K562 (cell line): ENCODE measurements at regions not wholly inside any gene's neighbourhood (a gene's known extent, or its start where the extent isn't known, plus 50 kb on each side); places are given as distances from the start of the nearest gene placed in this dataset.

ENCODE experiments used
- ATAC-seq: fragments of 200-7000 bp; cut with Tn5 transposase; 3 replicates; pipeline ENCODE4 v1.9.1; 2020; ENCODE audit warnings: moderate library complexity
- BruUV-seq: library from RNA; stranded (reverse); fragments of 400-500 nt; replicated peaks from 2 replicates; lab custom pipeline; 2021; lab: Mats Ljungman, UMichigan
- CTCF ChIA-PET: fragments of 300-600 bp; formaldehyde crosslinking; extraction: SDS; loops from one replicate; lab custom pipeline; 2021; ENCODE audit warnings: low intra/inter-chr PET ratio; lab: Yijun Ruan, JAX
- POLR2A ChIA-PET: fragments of 300-600, 350-650 bp; sonication (Branson Sonifier 250); formaldehyde crosslinking; extraction: SDS; loops from one replicate; lab custom pipeline; 2021; ENCODE audit warnings: antibody characterized with exemption, inconsistent platforms; lab: Yijun Ruan, JAX
- DNase-seq, 4 experiments: peaks; one replicate each; pipeline versions ENCODE4 v3.0.0 to v3.0.0-alpha.2; 2011 to 2018; ENCODE audit warnings: low spot score in 3 of 4, mixed read lengths in 3 of 4; ENCODE audit errors: extremely low read depth in 1 of 4
- FAIRE-seq: peaks from 2 replicates; lab custom pipeline; 2011; peaks lifted over from hg19 to GRCh38; lab: Jason Lieb, UNC
- H2AFZ ChIP-seq: 2 replicates; pipeline ENCODE4 v1.6.0; 2011; ENCODE audit warnings: low read depth, low read length, control low read depth, inconsistent platforms
- H3K27ac ChIP-seq: fragments of 200-600 bp; 3 replicates; pipeline ENCODE4 v1.8.0; 2011; ENCODE audit warnings: low read depth, mild to moderate bottlenecking, control low read depth, inconsistent platforms, low read length, moderate library complexity, mixed read lengths; ENCODE audit errors: extremely low read depth
- H3K27me3 ChIP-seq, 2 experiments: fragments of 300-600 bp in 1 of 2; 2 replicates in 1 of 2; 3 replicates in 1 of 2; pipeline versions ENCODE4 v1.6.0 to v1.8.0; 2011; ENCODE audit warnings: inconsistent platforms in 2 of 2, low read length in 2 of 2, mild to moderate bottlenecking in 1 of 2, mixed read lengths in 1 of 2, moderate library complexity in 1 of 2; ENCODE audit not compliant: control insufficient read depth in 2 of 2, insufficient read depth in 2 of 2
- H3K36me3 ChIP-seq: fragments of 300-600 bp; 3 replicates; pipeline ENCODE4 v1.8.0; 2011; ENCODE audit warnings: mild to moderate bottlenecking, low read length, inconsistent platforms; ENCODE audit not compliant: control insufficient read depth, insufficient read depth
- H3K4me1 ChIP-seq, 2 experiments: fragments of 200-600 bp in 1 of 2; replicated peaks in 1 of 2; 2 replicates in 1 of 2; 3 replicates in 1 of 2; pipeline versions ENCODE4 v1.5.1 to v1.8.0; 2011; ENCODE audit warnings: inconsistent platforms in 2 of 2, low read length in 2 of 2, mild to moderate bottlenecking in 1 of 2, mixed read lengths in 1 of 2, moderate library complexity in 1 of 2; ENCODE audit not compliant: control insufficient read depth in 2 of 2, insufficient read depth in 2 of 2
- H3K4me2 ChIP-seq: 2 replicates; pipeline ENCODE4 v1.6.1; 2011; ENCODE audit warnings: low read length, control low read depth, inconsistent platforms, mixed read lengths; ENCODE audit not compliant: insufficient read depth
- H3K4me3 ChIP-seq: fragments of 200-600 bp; sonication (generic), shearing (Covaris generic); 2 replicates; pipeline ENCODE4 v1.5.1; 2016; ENCODE audit warnings: control low read depth, inconsistent platforms
- H3K79me2 ChIP-seq: fragments of 200-600 bp; 3 replicates; pipeline ENCODE4 v1.8.0; 2011; ENCODE audit warnings: low read length, inconsistent platforms; ENCODE audit not compliant: control insufficient read depth, insufficient read depth
- H3K9ac ChIP-seq, 2 experiments: 2 replicates each; pipeline versions ENCODE4 v1.6.0 to v1.6.1; 2011; ENCODE audit warnings: low read depth in 2 of 2, low read length in 2 of 2, control low read depth in 1 of 2, inconsistent platforms in 1 of 2, mild to moderate bottlenecking in 1 of 2, mixed read lengths in 1 of 2; ENCODE audit not compliant: insufficient read depth in 1 of 2
- H3K9me1 ChIP-seq: one replicate; pipeline ENCODE4 v1.6.0; 2011; ENCODE audit warnings: inconsistent platforms, mild to moderate bottlenecking, low read length, moderate library complexity; ENCODE audit not compliant: control insufficient read depth, insufficient read depth
- H3K9me3 ChIP-seq: replicated peaks from 2 replicates; pipeline ENCODE4 v1.5.1; 2011; ENCODE audit warnings: low read depth, low read length, inconsistent platforms; ENCODE audit not compliant: control insufficient read depth, insufficient read depth
- H4K20me1 ChIP-seq: replicated peaks from 2 replicates; pipeline ENCODE4 v1.6.1; 2011; ENCODE audit warnings: low read length, inconsistent platforms, mixed read lengths; ENCODE audit not compliant: control insufficient read depth, insufficient read depth
- ARID1B ChIP-seq: fragments of 450-650 bp; IDR thresholded peaks from 2 replicates; pipeline ENCODE4 v1.6.1; 2016; ENCODE audit warnings: antibody characterized with exemption, mild to moderate bottlenecking, inconsistent platforms
- BACH1 ChIP-seq: fragments of 200-800 bp; sonication (Bioruptor generic); IDR thresholded peaks from 2 replicates; pipeline ENCODE4 v1.6.1; 2016; ENCODE audit warnings: missing genetic modification characterization, missing compliant biosample characterization
- BHLHE40 ChIP-seq: IDR thresholded peaks from 2 replicates; pipeline ENCODE4 v1.6.1; 2011; ENCODE audit warnings: low read length, improper control_type of control experiment
- C11orf30 ChIP-seq: fragments of 450-650 bp; IDR thresholded peaks from 2 replicates; pipeline ENCODE4 v1.6.1; 2016; ENCODE audit warnings: low read depth, mild to moderate bottlenecking
- CBX1 ChIP-seq: sonication (generic); IDR thresholded peaks from 2 replicates; pipeline ENCODE4 v1.6.1; 2016; ENCODE audit warnings: antibody characterized with exemption, low read depth, mild to moderate bottlenecking
- CREB1 ChIP-seq, 2 experiments: sonication (generic) in 1 of 2; formaldehyde crosslinking in 1 of 2; IDR thresholded peaks; 2 replicates each; pipeline versions ENCODE4 v1.6.1 to v1.8.0; 2012 to 2022; ENCODE audit warnings: inconsistent platforms in 1 of 2, mild to moderate bottlenecking in 1 of 2, missing genetic modification reagents in 1 of 2, moderate library complexity in 1 of 2
- MAFF ChIP-seq: IDR thresholded peaks from 2 replicates; pipeline ENCODE4 v1.6.1; 2012; ENCODE audit warnings: low read length, improper control_type of control experiment
- MAFG ChIP-seq: fragments of 450-650 bp; conservative IDR thresholded peaks from 2 replicates; pipeline ENCODE4 v1.6.1; 2016; ENCODE audit warnings: missing genetic modification characterization, missing compliant biosample characterization
- MYBL2 ChIP-seq, 2 experiments: fragments of 450-650 bp in 1 of 2; sonication (generic) in 1 of 2; formaldehyde crosslinking in 1 of 2; IDR thresholded peaks; 2 replicates each; pipeline versions ENCODE4 v1.6.1 to v1.8.1; 2017 to 2022; ENCODE audit warnings: borderline replicate concordance in 1 of 2, inconsistent platforms in 1 of 2, low read depth in 1 of 2, mild to moderate bottlenecking in 1 of 2, missing genetic modification reagents in 1 of 2, moderate library complexity in 1 of 2
- RCOR1 ChIP-seq, 2 experiments: IDR thresholded peaks; 2 replicates each; pipeline ENCODE4 v1.6.1; 2012; ENCODE audit warnings: low read depth in 2 of 2, low read length in 2 of 2, borderline replicate concordance in 1 of 2, improper control_type of control experiment in 1 of 2
- ZNF766 ChIP-seq: fragments of 200-800 bp; sonication (Bioruptor generic); conservative IDR thresholded peaks from 2 replicates; pipeline ENCODE4 v1.6.1; 2016; ENCODE audit warnings: missing genetic modification characterization, missing compliant biosample characterization
- WGBS: fragments of 100-300 bp; shearing (Covaris generic); methylation state at CpG from one replicate; pipeline ENCODE4 v1.1.6; 2016; ENCODE audit warnings: low coverage, mixed read lengths; ENCODE audit not compliant: insufficient coverage; ENCODE audit errors: missing lambda C conversion rate; 5-methylcytosine and 5-hydroxymethylcytosine counted together
- in situ Hi-C: fragments of 300-500 bp; cut with MboI; formaldehyde crosslinking; loops from 4 replicates; pipeline ENCODE4 v1.15.0; 2018; ENCODE audit warnings: inconsistent platforms, mixed read lengths
- intact Hi-C: fragments of 100-400 bp; cut with micrococcal nuclease; formaldehyde crosslinking; loops from 2 replicates; pipeline ENCODE4 v1.14.2; 2022
- TF ChIP-seq, protein P1 (sequence below): fragments of 200-800 bp; sonication (Bioruptor generic); IDR thresholded peaks from 2 replicates; pipeline ENCODE4 v1.6.1; 2017; ENCODE audit warnings: missing genetic modification characterization, missing compliant biosample characterization
- TF ChIP-seq, protein P2 (sequence below): fragments of 450-650 bp; IDR thresholded peaks from 2 replicates; pipeline ENCODE4 v1.6.1; 2016; ENCODE audit warnings: low read depth

DNA sequence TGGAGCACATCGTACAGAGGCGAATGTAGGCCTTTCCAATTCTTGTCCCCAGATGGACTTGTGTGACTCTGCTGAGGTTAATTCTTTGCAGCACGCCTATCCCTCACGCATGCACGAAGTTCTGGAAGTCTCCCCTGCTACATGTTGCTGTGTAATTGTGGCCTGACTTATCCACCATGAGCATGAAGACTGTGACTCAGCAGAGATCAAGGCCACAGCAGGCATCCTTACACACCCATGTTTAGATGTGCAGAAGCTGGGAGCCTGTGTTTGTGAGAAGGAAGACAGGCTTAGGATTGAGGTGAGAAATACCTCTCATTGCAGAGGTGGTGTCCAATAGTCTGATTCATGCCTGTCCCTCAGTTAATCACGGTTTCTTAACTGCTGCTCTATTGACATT, 135.6 kb downstream of the ICE1 start:
- H3K9ac ChIP-seq, result no peak overlapping the region
- H2AFZ ChIP-seq, result no peak overlapping the region
- H3K79me2 ChIP-seq, result no peaks in the 10 kb centered on the region
- no peak overlapping the region for H3K4me2 ChIP-seq
- DNase-seq, result peak in 2 of 4 experiments; percentile 25 to 37
- intact Hi-C loops, result no loop called here
- WGBS, result 2% methylated on average over 6 of the region's 6 CpGs
- ATAC-seq, result peak; percentile 87
- no peaks in the 10 kb centered on the region for H4K20me1 ChIP-seq
- peaks cover 9 to 14% of the 10 kb centered on the region in 2 experiments for H3K27me3 ChIP-seq
- H3K36me3 ChIP-seq, result no peaks in the 10 kb centered on the region
- FAIRE-seq, result peak; percentile 86
- CTCF ChIA-PET, result no interaction called here
- peaks cover 0 to 11% of the 10 kb centered on the region in 2 experiments; a peak in 2 of 5 replicates for H3K4me1 ChIP-seq
- H3K9me1 ChIP-seq, result no peaks in the 10 kb centered on the region
- BruUV-seq, result no TSS peak
- POLR2A ChIA-PET, result interaction anchor here (0.6 to 1.0 kb wide), 2 partner anchors 12 to 15 kb away, joined by 3 to 4 read pairs; no protein-coding TSS in a partner anchor
- in situ Hi-C loops, result no loop called here
- H3K27ac ChIP-seq, result no peak overlapping the region
- H3K9me3 ChIP-seq, result no peaks in the 10 kb centered on the region; the same call in 1 of the 2 replicates
- no peak overlapping the region for H3K4me3 ChIP-seq
- TF ChIP-seq MYBL2 (IDR thresholded peaks at IDR 0.05; ENCODE audit: low read depth) (no peak), MYBL2 (CRISPR knock-in tag; IDR thresholded peaks at IDR 0.05; ENCODE audit: borderline replicate concordance) (no peak), MAFF (peak; percentile 67; the same call in 1 of the 2 replicates), ARID1B (peak; percentile 47; the same call in 1 of the 2 replicates), ZNF766 (0 out of 2 replicates have a peak, but pooled peaks have one; percentile 7), BACH1 (tag) (peak; percentile 87; the same call in 1 of the 2 replicates), C11orf30 (peak; percentile 86), CBX1 (no peak), MAFG (tag) (peak; percentile 91), CREB1 (IDR thresholded peaks at IDR 0.05) (no peak), CREB1 (CRISPR knock-in tag; IDR thresholded peaks at IDR 0.05) (no peak), RCOR1 (IDR thresholded peaks at IDR 0.05; ENCODE audit: borderline replicate concordance in 1 of 2, low read depth in 2 of 2, low read length in 2 of 2) (peak in 1 of 2 experiments; percentile 59; a peak in 2 of 4 replicates), BHLHE40 (peak; percentile 55)
- TF ChIP-seq, protein P1, sequence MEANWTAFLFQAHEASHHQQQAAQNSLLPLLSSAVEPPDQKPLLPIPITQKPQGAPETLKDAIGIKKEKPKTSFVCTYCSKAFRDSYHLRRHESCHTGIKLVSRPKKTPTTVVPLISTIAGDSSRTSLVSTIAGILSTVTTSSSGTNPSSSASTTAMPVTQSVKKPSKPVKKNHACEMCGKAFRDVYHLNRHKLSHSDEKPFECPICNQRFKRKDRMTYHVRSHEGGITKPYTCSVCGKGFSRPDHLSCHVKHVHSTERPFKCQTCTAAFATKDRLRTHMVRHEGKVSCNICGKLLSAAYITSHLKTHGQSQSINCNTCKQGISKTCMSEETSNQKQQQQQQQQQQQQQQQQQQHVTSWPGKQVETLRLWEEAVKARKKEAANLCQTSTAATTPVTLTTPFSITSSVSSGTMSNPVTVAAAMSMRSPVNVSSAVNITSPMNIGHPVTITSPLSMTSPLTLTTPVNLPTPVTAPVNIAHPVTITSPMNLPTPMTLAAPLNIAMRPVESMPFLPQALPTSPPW (CRISPR knock-in tag), result peak; percentile 39; the same call in 1 of the 2 replicates
- TF ChIP-seq, protein P2, sequence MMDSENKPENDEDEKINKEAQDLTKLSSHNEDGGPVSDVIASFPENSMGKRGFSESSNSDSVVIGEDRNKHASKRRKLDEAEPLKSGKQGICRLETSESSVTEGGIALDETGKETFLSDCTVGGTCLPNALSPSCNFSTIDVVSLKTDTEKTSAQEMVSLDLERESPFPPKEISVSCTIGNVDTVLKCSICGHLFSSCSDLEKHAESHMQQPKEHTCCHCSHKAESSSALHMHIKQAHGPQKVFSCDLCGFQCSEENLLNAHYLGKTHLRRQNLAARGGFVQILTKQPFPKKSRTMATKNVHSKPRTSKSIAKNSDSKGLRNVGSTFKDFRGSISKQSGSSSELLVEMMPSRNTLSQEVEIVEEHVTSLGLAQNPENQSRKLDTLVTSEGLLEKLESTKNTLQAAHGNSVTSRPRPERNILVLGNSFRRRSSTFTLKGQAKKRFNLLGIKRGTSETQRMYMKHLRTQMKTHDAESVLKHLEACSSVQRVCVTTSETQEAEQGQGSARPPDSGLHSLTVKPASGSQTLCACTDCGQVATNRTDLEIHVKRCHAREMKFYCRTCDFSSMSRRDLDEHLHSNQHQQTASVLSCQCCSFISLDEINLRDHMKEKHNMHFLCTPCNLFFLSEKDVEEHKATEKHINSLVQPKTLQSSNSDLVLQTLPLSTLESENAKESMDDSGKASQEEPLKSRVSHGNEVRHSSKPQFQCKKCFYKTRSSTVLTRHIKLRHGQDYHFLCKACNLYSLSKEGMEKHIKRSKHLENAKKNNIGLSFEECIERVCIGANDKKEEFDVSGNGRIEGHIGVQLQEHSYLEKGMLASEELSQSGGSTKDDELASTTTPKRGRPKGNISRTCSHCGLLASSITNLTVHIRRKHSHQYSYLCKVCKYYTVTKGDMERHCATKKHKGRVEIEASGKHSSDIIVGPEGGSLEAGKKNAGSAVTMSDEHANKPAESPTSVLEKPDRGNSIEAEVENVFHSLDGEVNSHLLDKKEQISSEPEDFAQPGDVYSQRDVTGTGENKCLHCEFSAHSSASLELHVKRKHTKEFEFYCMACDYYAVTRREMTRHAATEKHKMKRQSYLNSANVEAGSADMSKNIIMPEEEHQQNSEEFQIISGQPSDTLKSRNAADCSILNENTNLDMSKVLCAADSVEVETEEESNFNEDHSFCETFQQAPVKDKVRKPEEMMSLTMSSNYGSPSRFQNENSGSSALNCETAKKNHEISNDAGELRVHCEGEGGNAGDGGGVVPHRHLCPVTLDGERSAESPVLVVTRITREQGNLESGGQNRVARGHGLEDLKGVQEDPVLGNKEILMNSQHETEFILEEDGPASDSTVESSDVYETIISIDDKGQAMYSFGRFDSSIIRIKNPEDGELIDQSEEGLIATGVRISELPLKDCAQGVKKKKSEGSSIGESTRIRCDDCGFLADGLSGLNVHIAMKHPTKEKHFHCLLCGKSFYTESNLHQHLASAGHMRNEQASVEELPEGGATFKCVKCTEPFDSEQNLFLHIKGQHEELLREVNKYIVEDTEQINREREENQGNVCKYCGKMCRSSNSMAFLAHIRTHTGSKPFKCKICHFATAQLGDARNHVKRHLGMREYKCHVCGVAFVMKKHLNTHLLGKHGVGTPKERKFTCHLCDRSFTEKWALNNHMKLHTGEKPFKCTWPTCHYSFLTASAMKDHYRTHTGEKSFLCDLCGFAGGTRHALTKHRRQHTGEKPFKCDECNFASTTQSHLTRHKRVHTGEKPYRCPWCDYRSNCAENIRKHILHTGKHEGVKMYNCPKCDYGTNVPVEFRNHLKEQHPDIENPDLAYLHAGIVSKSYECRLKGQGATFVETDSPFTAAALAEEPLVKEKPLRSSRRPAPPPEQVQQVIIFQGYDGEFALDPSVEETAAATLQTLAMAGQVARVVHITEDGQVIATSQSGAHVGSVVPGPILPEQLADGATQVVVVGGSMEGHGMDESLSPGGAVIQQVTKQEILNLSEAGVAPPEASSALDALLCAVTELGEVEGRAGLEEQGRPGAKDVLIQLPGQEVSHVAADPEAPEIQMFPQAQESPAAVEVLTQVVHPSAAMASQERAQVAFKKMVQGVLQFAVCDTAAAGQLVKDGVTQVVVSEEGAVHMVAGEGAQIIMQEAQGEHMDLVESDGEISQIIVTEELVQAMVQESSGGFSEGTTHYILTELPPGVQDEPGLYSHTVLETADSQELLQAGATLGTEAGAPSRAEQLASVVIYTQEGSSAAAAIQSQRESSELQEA, result no peak
